HCT116 (cell line): ENCODE measurements at regions not wholly inside any gene's neighbourhood (a gene's known extent, or its start where the extent isn't known, plus 50 kb on each side); places are given as distances from the start of the nearest gene placed in this dataset.

Source experiments
- ATAC-seq: fragments of 200-7000 bp; cut with Tn5 transposase; 2 replicates; pipeline ENCODE4 v1.9.1; 2020; ENCODE audit warnings: mild to moderate bottlenecking, moderate library complexity
- BruUV-seq: library from RNA; stranded (reverse); fragments of 400-500 nt; replicated peaks from 2 replicates; lab custom pipeline; 2021; lab: Mats Ljungman, UMichigan
- CTCF ChIA-PET: fragments of 300-600 bp; sonication (Branson Sonifier 250); formaldehyde crosslinking; loops from one replicate; lab custom pipeline; 2021; ENCODE audit warnings: antibody characterized with exemption; lab: Charles Lee
- POLR2A ChIA-PET: fragments of 300-600, 350-600 bp; sonication (Branson Sonifier 250); formaldehyde crosslinking; loops from one replicate; lab custom pipeline; 2021; ENCODE audit warnings: antibody characterized with exemption; lab: Charles Lee
- RAD21 ChIA-PET, 2 experiments: fragments of 300-600 bp; sonication (Branson Sonifier 250); formaldehyde crosslinking; loops; one replicate each; lab custom pipeline; 2023; ENCODE audit warnings: low total read pairs in 2 of 2; ENCODE audit not compliant: uncharacterized antibody in 2 of 2, unreplicated experiment in 2 of 2, low non-redundant PET in 1 of 2; lab: Charles Lee
- DNase-seq: peaks from one replicate; pipeline ENCODE4 v3.0.0-alpha.2; 2010; ENCODE audit warnings: low read depth, low spot score
- H2AFZ ChIP-seq: fragments of 200-600 bp; shearing (Covaris generic), sonication (generic); 2 replicates; pipeline ENCODE4 v1.6.1; 2017; ENCODE audit warnings: low read depth, mixed run types, mixed read lengths, antibody characterized with exemption, low read length; ENCODE audit not compliant: poor library complexity, severe bottlenecking
- H3K27ac ChIP-seq: 2 replicates; pipeline ENCODE4 v1.5.1; 2012; ENCODE audit warnings: low read depth, low read length
- H3K27me3 ChIP-seq: fragments of 200-600 bp; sonication (generic); 2 replicates; pipeline ENCODE4 v1.6.1; 2016; ENCODE audit warnings: mixed run types, low read length, mixed read lengths; ENCODE audit not compliant: insufficient read depth
- H3K36me3 ChIP-seq, 2 experiments: fragments of 200-500 bp in 1 of 2; fragments of 200-600 bp in 1 of 2; sonication (Bioruptor generic) in 1 of 2; sonication (generic) in 1 of 2; 2 replicates each; pipeline versions ENCODE4 v1.5.1 to v1.6.1; 2014 to 2016; ENCODE audit warnings: low read length in 2 of 2, inconsistent platforms in 1 of 2, mixed read lengths in 1 of 2, mixed run types in 1 of 2; ENCODE audit not compliant: insufficient read depth in 2 of 2, control insufficient read depth in 1 of 2
- H3K4me1 ChIP-seq, 2 experiments: fragments of 200-600 bp in 1 of 2; sonication (generic) in 1 of 2; 2 replicates each; pipeline versions ENCODE4 v1.5.1 to v1.6.1; 2012 to 2017; ENCODE audit warnings: low read length in 2 of 2, inconsistent platforms in 1 of 2, mild to moderate bottlenecking in 1 of 2, mixed read lengths in 1 of 2, mixed run types in 1 of 2, moderate library complexity in 1 of 2; ENCODE audit not compliant: insufficient read depth in 2 of 2, control insufficient read depth in 1 of 2
- H3K4me2 ChIP-seq: fragments of 200-600 bp; sonication (generic); 2 replicates; pipeline ENCODE4 v1.6.1; 2017; ENCODE audit warnings: mixed run types, low read length, mixed read lengths
- H3K4me3 ChIP-seq, 2 experiments: fragments of 200-600 bp in 1 of 2; sonication (generic) in 1 of 2; replicated peaks in 1 of 2; 2 replicates each; pipeline ENCODE4 v1.5.1; 2011 to 2016; ENCODE audit warnings: low read length in 2 of 2, control low read depth in 1 of 2, low read depth in 1 of 2, mild to moderate bottlenecking in 1 of 2, mixed read lengths in 1 of 2, mixed run types in 1 of 2
- H3K79me2 ChIP-seq: fragments of 200-600 bp; sonication (generic); 2 replicates; pipeline ENCODE4 v1.6.1; 2017; ENCODE audit warnings: mild to moderate bottlenecking, mixed run types, low read length, moderate library complexity, mixed read lengths; ENCODE audit not compliant: insufficient read depth
- H3K9ac ChIP-seq: fragments of 200-600 bp; sonication (generic); 2 replicates; pipeline ENCODE4 v1.6.1; 2016; ENCODE audit warnings: low read length, mixed read lengths
- H3K9me2 ChIP-seq: fragments of 200-600 bp; sonication (generic), shearing (Covaris generic); 2 replicates; pipeline ENCODE4 v1.6.1; 2017; ENCODE audit warnings: mixed run types, mild to moderate bottlenecking, moderate library complexity; ENCODE audit not compliant: insufficient read depth
- H3K9me3 ChIP-seq, 2 experiments: fragments of 200-500 bp in 1 of 2; fragments of 200-600 bp in 1 of 2; sonication (Bioruptor generic) in 1 of 2; sonication (generic) in 1 of 2; 2 replicates each; pipeline ENCODE4 v1.6.1; 2014 to 2017; ENCODE audit warnings: low read length in 2 of 2, mixed read lengths in 2 of 2, inconsistent platforms in 1 of 2, low read depth in 1 of 2, mild to moderate bottlenecking in 1 of 2, mixed run types in 1 of 2, moderate library complexity in 1 of 2; ENCODE audit not compliant: control insufficient read depth in 1 of 2, insufficient read depth in 1 of 2
- H4K20me1 ChIP-seq: fragments of 200-600 bp; sonication (generic), shearing (Covaris generic); 2 replicates; pipeline ENCODE4 v1.6.1; 2017; ENCODE audit warnings: mixed run types, mild to moderate bottlenecking, moderate library complexity; ENCODE audit not compliant: insufficient read depth
- ATF3 ChIP-seq: IDR thresholded peaks from 2 replicates; pipeline ENCODE4 v1.6.1; 2012
- EGR1 ChIP-seq: IDR thresholded peaks from 2 replicates; pipeline ENCODE4 v1.6.1; 2012; ENCODE audit warnings: low read depth
- ELF1 ChIP-seq: IDR thresholded peaks from 2 replicates; pipeline ENCODE4 v1.6.1; 2012; ENCODE audit warnings: low read depth, borderline replicate concordance
- EZH2phosphoT487 ChIP-seq: fragments of 200-600 bp; IDR thresholded peaks from 2 replicates; pipeline ENCODE4 v1.6.1; 2018; ENCODE audit warnings: antibody characterized with exemption, borderline replicate concordance
- JUND ChIP-seq: IDR thresholded peaks from 2 replicates; pipeline ENCODE4 v1.6.1; 2012
- POLR2A ChIP-seq: IDR thresholded peaks from 2 replicates; pipeline ENCODE4 v1.7.0; 2011; ENCODE audit warnings: borderline replicate concordance; ENCODE audit not compliant: insufficient read depth, insufficient read length; ENCODE audit errors: extremely low read depth
- POLR2AphosphoS5 ChIP-seq: IDR thresholded peaks from 2 replicates; pipeline ENCODE4 v1.6.1; 2011; ENCODE audit warnings: mild to moderate bottlenecking, low read depth, low read length, moderate library complexity
- RAD21 ChIP-seq: IDR thresholded peaks from 2 replicates; pipeline ENCODE4 v1.6.1; 2012; ENCODE audit warnings: low read depth, mild to moderate bottlenecking
- SP1 ChIP-seq: IDR thresholded peaks from 2 replicates; pipeline ENCODE4 v1.6.1; 2012; ENCODE audit warnings: low read depth
- SRF ChIP-seq: IDR thresholded peaks from 2 replicates; pipeline ENCODE4 v1.6.1; 2012; ENCODE audit warnings: low read depth
- TCF7L2 ChIP-seq: IDR thresholded peaks from 2 replicates; pipeline ENCODE4 v1.7.0; 2011; ENCODE audit warnings: borderline replicate concordance, inconsistent platforms; ENCODE audit not compliant: insufficient read depth, insufficient read length; ENCODE audit errors: extremely low read depth
- ZFX ChIP-seq: fragments of 450-650 bp; IDR thresholded peaks from 2 replicates; pipeline ENCODE4 v1.6.1; 2017
- ZNF274 ChIP-seq: fragments of 200-500 bp; sonication (Bioruptor generic); IDR thresholded peaks from 2 replicates; pipeline ENCODE4 v1.6.1; 2014; ENCODE audit warnings: mild to moderate bottlenecking, low read depth, low read length, inconsistent platforms
- intact Hi-C: fragments of 100-400 bp; cut with micrococcal nuclease; formaldehyde crosslinking; loops from 2 replicates; pipeline ENCODE4 v1.10.0; 2022
- TF ChIP-seq, protein P1 (sequence below): IDR thresholded peaks from 2 replicates; pipeline ENCODE4 v1.6.1; 2012; ENCODE audit warnings: low read depth
- TF ChIP-seq, protein P2 (sequence below): IDR thresholded peaks from 2 replicates; pipeline ENCODE4 v1.6.1; 2011; ENCODE audit warnings: mild to moderate bottlenecking, low read length, moderate library complexity; ENCODE audit not compliant: insufficient replicate concordance; ENCODE audit errors: extremely low read depth

DNA sequence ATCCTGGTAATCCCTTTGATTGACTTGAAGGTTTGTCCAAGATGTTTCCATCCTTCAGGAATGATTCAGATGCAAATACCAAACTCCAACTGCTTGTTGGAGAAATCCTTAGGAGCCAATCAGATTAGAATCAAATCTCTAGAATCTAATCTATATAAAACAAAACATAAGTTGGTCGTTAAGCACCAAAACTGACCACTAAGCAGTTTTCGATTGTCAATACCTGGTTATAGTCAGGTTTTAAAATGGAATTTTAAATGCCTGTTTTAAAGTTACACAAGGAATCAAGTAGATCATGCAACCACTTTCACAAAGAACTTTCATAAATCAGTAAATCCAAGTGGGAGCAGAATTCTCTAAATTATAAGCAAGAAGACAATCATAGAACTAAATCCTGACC, 236.1 kb downstream of the PARM1 start:
- no peaks in the 10 kb centered on the region for H3K79me2 ChIP-seq
- H3K4me2 ChIP-seq = no peak overlapping the region
- ChIA-PET CTCF (no interaction called here), POLR2A (no interaction called here)
- DNase-seq = no peak
- no peaks in the 10 kb centered on the region for H3K36me3 ChIP-seq
- intact Hi-C loops = no loop called here
- H4K20me1 ChIP-seq = no peaks in the 10 kb centered on the region
- no peak overlapping the region for H2AFZ ChIP-seq
- no peaks in the 10 kb centered on the region for H3K4me1 ChIP-seq
- H3K27me3 ChIP-seq = no peaks in the 10 kb centered on the region
- no peak overlapping the region for H3K4me3 ChIP-seq
- no TSS peak for BruUV-seq
- no peaks in the 10 kb centered on the region for H3K9me3 ChIP-seq
- no peak for TF ChIP-seq SP1
- no peak for TF ChIP-seq POLR2AphosphoS5
- TF ChIP-seq RAD21 = no peak
- TF ChIP-seq ELF1 = no peak
- TF ChIP-seq POLR2A = no peak
- no peak for TF ChIP-seq ZNF274
- no peak for TF ChIP-seq EGR1
- TF ChIP-seq TCF7L2 = no peak
- no peak for TF ChIP-seq SRF
- no peak for TF ChIP-seq ATF3
- TF ChIP-seq ZFX = no peak
- TF ChIP-seq EZH2phosphoT487 = no peak
- TF ChIP-seq, all 23 proteins: peak for 0
- Histone ChIP-seq H3K9ac (no peak overlapping the region), H3K9me2 (no peaks in the 10 kb centered on the region), H3K27ac (no peak overlapping the region)
- RAD21 ChIA-PET = no interaction called here
- no peak for ATAC-seq

GRCh38 chr4:75168548-75168947, 235.6 kb downstream of the PARM1 start:
- DNase-seq = no peak
- Histone ChIP-seq H3K27me3 (no peaks in the 10 kb centered on the region), H4K20me1 (no peaks in the 10 kb centered on the region), H3K4me3 (no peak overlapping the region), H3K9ac (no peak overlapping the region), H3K27ac (no peak overlapping the region), H3K4me1 (no peaks in the 10 kb centered on the region), H3K9me3 (no peaks in the 10 kb centered on the region), H2AFZ (no peak overlapping the region), H3K9me2 (no peaks in the 10 kb centered on the region), H3K36me3 (no peaks in the 10 kb centered on the region), H3K4me2 (no peak overlapping the region), H3K79me2 (no peaks in the 10 kb centered on the region)
- POLR2A ChIA-PET = no interaction called here
- RAD21 ChIA-PET = no interaction called here
- intact Hi-C loops = no loop called here
- ATAC-seq = no peak
- no TSS peak for BruUV-seq
- CTCF ChIA-PET = no interaction called here
- TF ChIP-seq, protein P1, sequence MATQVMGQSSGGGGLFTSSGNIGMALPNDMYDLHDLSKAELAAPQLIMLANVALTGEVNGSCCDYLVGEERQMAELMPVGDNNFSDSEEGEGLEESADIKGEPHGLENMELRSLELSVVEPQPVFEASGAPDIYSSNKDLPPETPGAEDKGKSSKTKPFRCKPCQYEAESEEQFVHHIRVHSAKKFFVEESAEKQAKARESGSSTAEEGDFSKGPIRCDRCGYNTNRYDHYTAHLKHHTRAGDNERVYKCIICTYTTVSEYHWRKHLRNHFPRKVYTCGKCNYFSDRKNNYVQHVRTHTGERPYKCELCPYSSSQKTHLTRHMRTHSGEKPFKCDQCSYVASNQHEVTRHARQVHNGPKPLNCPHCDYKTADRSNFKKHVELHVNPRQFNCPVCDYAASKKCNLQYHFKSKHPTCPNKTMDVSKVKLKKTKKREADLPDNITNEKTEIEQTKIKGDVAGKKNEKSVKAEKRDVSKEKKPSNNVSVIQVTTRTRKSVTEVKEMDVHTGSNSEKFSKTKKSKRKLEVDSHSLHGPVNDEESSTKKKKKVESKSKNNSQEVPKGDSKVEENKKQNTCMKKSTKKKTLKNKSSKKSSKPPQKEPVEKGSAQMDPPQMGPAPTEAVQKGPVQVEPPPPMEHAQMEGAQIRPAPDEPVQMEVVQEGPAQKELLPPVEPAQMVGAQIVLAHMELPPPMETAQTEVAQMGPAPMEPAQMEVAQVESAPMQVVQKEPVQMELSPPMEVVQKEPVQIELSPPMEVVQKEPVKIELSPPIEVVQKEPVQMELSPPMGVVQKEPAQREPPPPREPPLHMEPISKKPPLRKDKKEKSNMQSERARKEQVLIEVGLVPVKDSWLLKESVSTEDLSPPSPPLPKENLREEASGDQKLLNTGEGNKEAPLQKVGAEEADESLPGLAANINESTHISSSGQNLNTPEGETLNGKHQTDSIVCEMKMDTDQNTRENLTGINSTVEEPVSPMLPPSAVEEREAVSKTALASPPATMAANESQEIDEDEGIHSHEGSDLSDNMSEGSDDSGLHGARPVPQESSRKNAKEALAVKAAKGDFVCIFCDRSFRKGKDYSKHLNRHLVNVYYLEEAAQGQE = no peak
- TF ChIP-seq POLR2A (no peak), TCF7L2 (no peak), JUND (no peak), ZFX (no peak), SRF (no peak), ELF1 (no peak), EGR1 (no peak), ATF3 (no peak)
- TF ChIP-seq, protein P2, sequence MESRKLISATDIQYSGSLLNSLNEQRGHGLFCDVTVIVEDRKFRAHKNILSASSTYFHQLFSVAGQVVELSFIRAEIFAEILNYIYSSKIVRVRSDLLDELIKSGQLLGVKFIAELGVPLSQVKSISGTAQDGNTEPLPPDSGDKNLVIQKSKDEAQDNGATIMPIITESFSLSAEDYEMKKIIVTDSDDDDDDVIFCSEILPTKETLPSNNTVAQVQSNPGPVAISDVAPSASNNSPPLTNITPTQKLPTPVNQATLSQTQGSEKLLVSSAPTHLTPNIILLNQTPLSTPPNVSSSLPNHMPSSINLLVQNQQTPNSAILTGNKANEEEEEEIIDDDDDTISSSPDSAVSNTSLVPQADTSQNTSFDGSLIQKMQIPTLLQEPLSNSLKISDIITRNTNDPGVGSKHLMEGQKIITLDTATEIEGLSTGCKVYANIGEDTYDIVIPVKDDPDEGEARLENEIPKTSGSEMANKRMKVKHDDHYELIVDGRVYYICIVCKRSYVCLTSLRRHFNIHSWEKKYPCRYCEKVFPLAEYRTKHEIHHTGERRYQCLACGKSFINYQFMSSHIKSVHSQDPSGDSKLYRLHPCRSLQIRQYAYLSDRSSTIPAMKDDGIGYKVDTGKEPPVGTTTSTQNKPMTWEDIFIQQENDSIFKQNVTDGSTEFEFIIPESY = no peak
